GM23338 (cell line): ENCODE measurements at regions not wholly inside any gene's neighbourhood (a gene's known extent, or its start where the extent isn't known, plus 50 kb on each side); places are given as distances from the start of the nearest gene placed in this dataset.

ENCODE experiments used
- CREB1 ChIP-seq: fragments of 250-450 bp; sonication (Bioruptor Pico); IDR thresholded peaks from 2 replicates; pipeline ENCODE4 v1.5.0; 2020; ENCODE audit warnings: low read depth, mild to moderate bottlenecking, moderate library complexity
- EZH2 ChIP-seq: fragments of 200-600 bp; sonication (generic); IDR thresholded peaks from one replicate; pipeline ENCODE4 v1.8.0; 2017; ENCODE audit warnings: antibody characterized with exemption, mild to moderate bottlenecking, low read depth; ENCODE audit not compliant: unreplicated experiment
- EZH2phosphoT487 ChIP-seq: fragments of 200-600 bp; sonication (generic); IDR thresholded peaks from one replicate; pipeline ENCODE4 v1.8.1; 2018; ENCODE audit warnings: antibody characterized with exemption; ENCODE audit not compliant: unreplicated experiment
- NANOG ChIP-seq: IDR thresholded peaks from 2 replicates; pipeline ENCODE4 v1.6.1; 2016; ENCODE audit warnings: antibody characterized with exemption, borderline replicate concordance
- POLR2AphosphoS5 ChIP-seq: IDR thresholded peaks from 2 replicates; pipeline ENCODE4 v1.6.1; 2016; ENCODE audit warnings: antibody characterized with exemption, low read depth
- STAT1 ChIP-seq: IDR thresholded peaks from one replicate; pipeline ENCODE4 v1.6.1; 2016; ENCODE audit warnings: antibody characterized with exemption; ENCODE audit not compliant: unreplicated experiment
- ZNF114 ChIP-seq: fragments of 250-450 bp; sonication (Bioruptor Pico); IDR thresholded peaks from 2 replicates; pipeline ENCODE4 v1.5.0; 2020; ENCODE audit warnings: mild to moderate bottlenecking, moderate library complexity
- TF ChIP-seq, protein P1 (sequence below), 2 experiments: fragments of 200-600 bp in 1 of 2; sonication (generic) in 1 of 2; conservative IDR thresholded peaks; 2 replicates each; pipeline versions ENCODE4 v1.5.1 to v1.6.1; 2016 to 2017; ENCODE audit warnings: antibody characterized with exemption in 2 of 2, low read depth in 2 of 2, mild to moderate bottlenecking in 2 of 2, moderate library complexity in 1 of 2
- TF ChIP-seq, protein P2 (sequence below): IDR thresholded peaks from 2 replicates; pipeline ENCODE4 v1.6.1; 2016; ENCODE audit warnings: antibody characterized with exemption
- TF ChIP-seq, protein P3 (sequence below): IDR thresholded peaks from one replicate; pipeline ENCODE4 v1.6.1; 2018; ENCODE audit warnings: antibody characterized with exemption; ENCODE audit not compliant: unreplicated experiment

DNA sequence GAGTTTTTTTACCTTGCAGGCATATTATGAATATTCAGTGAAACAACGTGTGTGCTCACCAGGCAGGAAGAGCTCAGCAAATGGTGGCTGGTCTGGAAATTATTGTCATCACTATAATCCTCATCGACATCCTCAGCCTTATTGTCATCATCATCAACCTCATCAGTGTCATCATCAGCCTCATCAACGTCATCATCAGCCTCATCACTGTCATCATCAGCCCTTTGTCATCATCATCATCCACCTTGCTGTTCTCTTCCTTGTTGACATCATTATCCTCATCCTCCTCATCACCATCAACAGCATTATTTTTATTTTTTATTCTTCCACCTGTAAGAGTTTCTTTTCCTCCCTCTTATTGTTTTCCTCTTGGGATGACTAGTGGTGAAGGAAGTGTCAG lies 142.3 kb upstream of the GPR26 start:
- TF ChIP-seq ZNF114 (CRISPR knock-in tag) = no peak
- TF ChIP-seq, protein P1, sequence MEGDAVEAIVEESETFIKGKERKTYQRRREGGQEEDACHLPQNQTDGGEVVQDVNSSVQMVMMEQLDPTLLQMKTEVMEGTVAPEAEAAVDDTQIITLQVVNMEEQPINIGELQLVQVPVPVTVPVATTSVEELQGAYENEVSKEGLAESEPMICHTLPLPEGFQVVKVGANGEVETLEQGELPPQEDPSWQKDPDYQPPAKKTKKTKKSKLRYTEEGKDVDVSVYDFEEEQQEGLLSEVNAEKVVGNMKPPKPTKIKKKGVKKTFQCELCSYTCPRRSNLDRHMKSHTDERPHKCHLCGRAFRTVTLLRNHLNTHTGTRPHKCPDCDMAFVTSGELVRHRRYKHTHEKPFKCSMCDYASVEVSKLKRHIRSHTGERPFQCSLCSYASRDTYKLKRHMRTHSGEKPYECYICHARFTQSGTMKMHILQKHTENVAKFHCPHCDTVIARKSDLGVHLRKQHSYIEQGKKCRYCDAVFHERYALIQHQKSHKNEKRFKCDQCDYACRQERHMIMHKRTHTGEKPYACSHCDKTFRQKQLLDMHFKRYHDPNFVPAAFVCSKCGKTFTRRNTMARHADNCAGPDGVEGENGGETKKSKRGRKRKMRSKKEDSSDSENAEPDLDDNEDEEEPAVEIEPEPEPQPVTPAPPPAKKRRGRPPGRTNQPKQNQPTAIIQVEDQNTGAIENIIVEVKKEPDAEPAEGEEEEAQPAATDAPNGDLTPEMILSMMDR (conservative IDR thresholded peaks at IDR 0.05; ENCODE audit: low read depth in 2 of 2) = no peak
- TF ChIP-seq POLR2AphosphoS5 = no peak
- TF ChIP-seq, protein P2, sequence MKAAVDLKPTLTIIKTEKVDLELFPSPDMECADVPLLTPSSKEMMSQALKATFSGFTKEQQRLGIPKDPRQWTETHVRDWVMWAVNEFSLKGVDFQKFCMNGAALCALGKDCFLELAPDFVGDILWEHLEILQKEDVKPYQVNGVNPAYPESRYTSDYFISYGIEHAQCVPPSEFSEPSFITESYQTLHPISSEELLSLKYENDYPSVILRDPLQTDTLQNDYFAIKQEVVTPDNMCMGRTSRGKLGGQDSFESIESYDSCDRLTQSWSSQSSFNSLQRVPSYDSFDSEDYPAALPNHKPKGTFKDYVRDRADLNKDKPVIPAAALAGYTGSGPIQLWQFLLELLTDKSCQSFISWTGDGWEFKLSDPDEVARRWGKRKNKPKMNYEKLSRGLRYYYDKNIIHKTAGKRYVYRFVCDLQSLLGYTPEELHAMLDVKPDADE = no peak
- no peak for TF ChIP-seq STAT1
- TF ChIP-seq CREB1 = no peak
- TF ChIP-seq NANOG = no peak
- TF ChIP-seq EZH2phosphoT487 = no peak
- no peak for TF ChIP-seq EZH2
- TF ChIP-seq, protein P3, sequence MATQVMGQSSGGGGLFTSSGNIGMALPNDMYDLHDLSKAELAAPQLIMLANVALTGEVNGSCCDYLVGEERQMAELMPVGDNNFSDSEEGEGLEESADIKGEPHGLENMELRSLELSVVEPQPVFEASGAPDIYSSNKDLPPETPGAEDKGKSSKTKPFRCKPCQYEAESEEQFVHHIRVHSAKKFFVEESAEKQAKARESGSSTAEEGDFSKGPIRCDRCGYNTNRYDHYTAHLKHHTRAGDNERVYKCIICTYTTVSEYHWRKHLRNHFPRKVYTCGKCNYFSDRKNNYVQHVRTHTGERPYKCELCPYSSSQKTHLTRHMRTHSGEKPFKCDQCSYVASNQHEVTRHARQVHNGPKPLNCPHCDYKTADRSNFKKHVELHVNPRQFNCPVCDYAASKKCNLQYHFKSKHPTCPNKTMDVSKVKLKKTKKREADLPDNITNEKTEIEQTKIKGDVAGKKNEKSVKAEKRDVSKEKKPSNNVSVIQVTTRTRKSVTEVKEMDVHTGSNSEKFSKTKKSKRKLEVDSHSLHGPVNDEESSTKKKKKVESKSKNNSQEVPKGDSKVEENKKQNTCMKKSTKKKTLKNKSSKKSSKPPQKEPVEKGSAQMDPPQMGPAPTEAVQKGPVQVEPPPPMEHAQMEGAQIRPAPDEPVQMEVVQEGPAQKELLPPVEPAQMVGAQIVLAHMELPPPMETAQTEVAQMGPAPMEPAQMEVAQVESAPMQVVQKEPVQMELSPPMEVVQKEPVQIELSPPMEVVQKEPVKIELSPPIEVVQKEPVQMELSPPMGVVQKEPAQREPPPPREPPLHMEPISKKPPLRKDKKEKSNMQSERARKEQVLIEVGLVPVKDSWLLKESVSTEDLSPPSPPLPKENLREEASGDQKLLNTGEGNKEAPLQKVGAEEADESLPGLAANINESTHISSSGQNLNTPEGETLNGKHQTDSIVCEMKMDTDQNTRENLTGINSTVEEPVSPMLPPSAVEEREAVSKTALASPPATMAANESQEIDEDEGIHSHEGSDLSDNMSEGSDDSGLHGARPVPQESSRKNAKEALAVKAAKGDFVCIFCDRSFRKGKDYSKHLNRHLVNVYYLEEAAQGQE = no peak
